SU-DHL-6 (cell line): ENCODE measurements at regions not wholly inside any gene's neighbourhood (a gene's known extent, or its start where the extent isn't known, plus 50 kb on each side); places are given as distances from the start of the nearest gene placed in this dataset.

Source experiments
- EZH2phosphoT487 ChIP-seq: fragments of 200-600 bp; sonication (generic), shearing (Covaris generic); conservative IDR thresholded peaks from 2 replicates; pipeline ENCODE4 v1.6.1; 2018; ENCODE audit warnings: mild to moderate bottlenecking, antibody characterized with exemption, low read length, moderate library complexity, mixed read lengths
- TF ChIP-seq, protein P1 (sequence below): fragments of 200-600 bp; sonication (generic); IDR thresholded peaks from one replicate; pipeline ENCODE4 v1.5.1; 2017; ENCODE audit warnings: antibody characterized with exemption, mild to moderate bottlenecking, low read length, moderate library complexity; ENCODE audit not compliant: insufficient read depth, poor library complexity, severe bottlenecking

DNA sequence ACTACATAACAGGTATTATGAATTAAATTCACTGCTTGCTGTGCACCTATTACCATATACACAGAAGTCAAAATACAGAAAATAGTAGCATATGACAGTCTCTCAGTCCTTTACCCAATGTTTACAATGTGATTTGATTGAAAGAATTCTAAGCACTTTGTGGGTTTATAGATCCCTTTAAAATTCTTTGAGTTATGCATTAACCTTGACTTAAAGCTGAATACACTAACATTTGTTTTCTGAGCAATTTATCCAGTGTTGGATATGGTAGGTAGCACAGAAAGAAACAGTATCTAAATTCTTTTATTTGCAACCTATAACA, 230.8 kb upstream of the DDI1 start:
- TF ChIP-seq, protein P1, sequence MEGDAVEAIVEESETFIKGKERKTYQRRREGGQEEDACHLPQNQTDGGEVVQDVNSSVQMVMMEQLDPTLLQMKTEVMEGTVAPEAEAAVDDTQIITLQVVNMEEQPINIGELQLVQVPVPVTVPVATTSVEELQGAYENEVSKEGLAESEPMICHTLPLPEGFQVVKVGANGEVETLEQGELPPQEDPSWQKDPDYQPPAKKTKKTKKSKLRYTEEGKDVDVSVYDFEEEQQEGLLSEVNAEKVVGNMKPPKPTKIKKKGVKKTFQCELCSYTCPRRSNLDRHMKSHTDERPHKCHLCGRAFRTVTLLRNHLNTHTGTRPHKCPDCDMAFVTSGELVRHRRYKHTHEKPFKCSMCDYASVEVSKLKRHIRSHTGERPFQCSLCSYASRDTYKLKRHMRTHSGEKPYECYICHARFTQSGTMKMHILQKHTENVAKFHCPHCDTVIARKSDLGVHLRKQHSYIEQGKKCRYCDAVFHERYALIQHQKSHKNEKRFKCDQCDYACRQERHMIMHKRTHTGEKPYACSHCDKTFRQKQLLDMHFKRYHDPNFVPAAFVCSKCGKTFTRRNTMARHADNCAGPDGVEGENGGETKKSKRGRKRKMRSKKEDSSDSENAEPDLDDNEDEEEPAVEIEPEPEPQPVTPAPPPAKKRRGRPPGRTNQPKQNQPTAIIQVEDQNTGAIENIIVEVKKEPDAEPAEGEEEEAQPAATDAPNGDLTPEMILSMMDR, result no peak
- TF ChIP-seq EZH2phosphoT487, result no peak
